Stimulated activated CD8-positive, alpha-beta memory T cell treated with anti-CD3 and anti-CD28 coated beads, Interleukin-15, amount 100 ng/mL, for 48 hours (primary cell): ENCODE measurements at regions not wholly inside any gene's neighbourhood (a gene's known extent, or its start where the extent isn't known, plus 50 kb on each side); places are given as distances from the start of the nearest gene placed in this dataset.

Experiments
- DNase-seq, 2 donors: peaks; one replicate each; pipeline ENCODE4 v3.0.0-alpha.2; 2020; ENCODE audit warnings: low read depth in 2 of 2

DNA sequence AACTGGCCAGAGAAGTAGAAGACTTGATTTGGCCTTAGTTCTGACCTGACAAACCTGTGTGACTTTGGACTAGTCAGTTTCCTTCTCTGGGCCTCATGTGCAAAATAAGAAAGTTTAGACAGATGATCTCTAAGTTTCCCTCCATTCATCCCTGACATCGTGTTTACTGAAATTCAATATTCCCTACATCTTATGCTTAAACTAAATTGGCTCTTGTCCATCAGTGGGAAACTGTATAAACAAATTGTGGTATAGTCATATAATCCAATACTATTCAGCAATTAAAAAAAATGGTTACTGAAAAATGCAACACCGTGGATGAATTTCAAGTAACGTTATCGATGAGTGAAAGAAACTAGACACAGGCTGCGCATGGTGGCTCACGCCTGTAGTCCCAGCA is 64.4 kb upstream of the HRH1 start:
- no peak for DNase-seq

DNA sequence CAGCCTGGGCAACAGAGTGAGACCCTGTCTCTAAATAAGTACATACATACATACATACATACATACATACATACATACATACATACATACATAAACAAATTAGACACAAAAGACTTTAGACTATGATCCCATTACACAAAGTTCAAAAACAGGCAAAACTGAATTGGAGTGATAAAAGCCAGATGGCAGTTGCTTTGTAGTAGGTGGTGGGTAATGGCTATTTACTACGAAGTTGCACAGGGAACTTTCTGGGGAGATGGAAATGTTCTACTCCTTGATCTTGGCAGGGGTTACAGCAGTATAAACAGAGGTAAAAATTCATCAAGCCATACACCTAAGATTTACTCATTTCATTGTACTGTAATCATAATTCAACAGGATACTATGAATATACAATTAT is 63.7 kb upstream of the HRH1 start:
- no peak for DNase-seq

DNA sequence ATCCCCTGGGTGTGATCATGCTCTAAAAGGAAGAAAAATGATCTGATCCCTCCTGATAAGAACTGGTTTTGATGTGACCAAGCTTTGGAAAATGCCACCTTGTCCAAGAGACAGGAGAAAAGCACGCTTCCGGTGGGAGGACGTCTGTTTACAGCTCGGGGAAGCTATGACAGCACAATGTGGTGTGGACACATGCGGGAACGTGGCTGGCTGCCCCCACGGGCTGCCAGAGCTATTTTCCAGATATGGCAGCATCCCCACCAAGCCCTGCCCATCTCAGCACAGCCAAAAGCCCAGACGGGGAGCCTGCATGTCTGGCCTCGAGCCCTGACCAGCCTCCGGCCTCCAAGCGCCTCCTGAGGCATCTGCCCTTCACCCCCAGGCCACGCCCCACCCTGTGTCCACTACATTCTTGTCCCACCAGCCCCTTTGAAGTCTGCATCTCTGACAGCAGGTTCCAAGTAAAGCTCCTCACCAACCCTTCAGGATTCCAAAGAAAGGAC is 63.2 kb upstream of the HRH1 start:
- DNase-seq = no peak

GRCh38 chr3:11091791-11092190 is 62.5 kb upstream of the HRH1 start:
- DNase-seq = no peak

- DNase-seq = no peak
Observed at GRCh38 chr3:11093823-11094340, 60.4 kb upstream of the HRH1 start.

DNA sequence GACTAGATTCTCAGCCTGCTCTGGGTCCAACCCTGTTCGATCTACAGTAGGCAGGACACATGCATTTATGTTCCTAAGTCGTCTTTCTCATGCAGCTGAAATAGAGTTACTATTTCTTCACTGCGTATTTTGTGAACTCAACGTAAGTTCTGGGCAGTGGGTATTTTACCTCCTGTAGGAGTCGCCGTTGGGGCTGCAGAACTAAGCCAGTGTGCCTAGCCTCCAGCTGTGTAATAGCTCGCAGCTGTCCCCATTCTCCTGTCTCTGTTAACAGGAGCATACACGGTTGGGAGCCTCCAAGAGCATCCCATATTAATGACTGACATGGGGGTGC is 58.4 kb upstream of the HRH1 start:
- no peak for DNase-seq

GRCh38 chr3:11096266-11097139 is 57.8 kb upstream of the HRH1 start:
- peak; percentile 73 to 74 for DNase-seq

DNA sequence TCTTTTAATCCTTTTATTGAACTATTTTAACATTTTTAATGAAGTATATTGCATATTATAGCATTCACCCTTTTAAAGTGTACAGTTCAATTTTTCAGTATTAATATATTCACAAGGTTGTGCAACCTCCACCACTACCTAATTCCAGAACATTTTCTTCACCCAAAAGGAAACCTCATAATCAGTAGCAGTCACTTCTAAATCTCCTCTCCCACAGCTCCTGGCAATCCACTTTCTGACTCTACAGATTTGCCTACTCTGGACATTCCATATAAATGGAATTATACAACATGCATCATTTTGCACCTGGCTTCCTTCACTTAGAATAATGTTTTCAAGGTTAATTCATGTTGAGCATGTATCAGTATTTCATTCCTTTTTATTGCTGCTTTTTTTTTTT is 55.0 kb upstream of the HRH1 start:
- no peak for DNase-seq
